ENCODE measurements at regions not wholly inside any gene's neighbourhood (a gene's known extent, or its start where the extent isn't known, plus 50 kb on each side); places are given as distances from the start of the nearest gene placed in this dataset.

GRCh38 chr13:39134574-39134973, 96.3 kb downstream of the NHLRC3 start:
- no peak overlapping the region for H3K27ac ChIP-seq
- TF ChIP-seq CTCF (conservative IDR thresholded peaks at IDR 0.05), result no peak

GRCh38 chr13:39144391-39144790, 106.1 kb downstream of the NHLRC3 start:
- H3K27ac ChIP-seq, result no peak overlapping the region
- TF ChIP-seq CTCF (conservative IDR thresholded peaks at IDR 0.05), result no peak

- no peak overlapping the region for H3K27ac ChIP-seq
- peak; percentile 89 for TF ChIP-seq CTCF (conservative IDR thresholded peaks at IDR 0.05)
Observed at GRCh38 chr13:39144941-39145533, 106.8 kb downstream of the NHLRC3 start.

- no peak for TF ChIP-seq CTCF (conservative IDR thresholded peaks at IDR 0.05)
- H3K27ac ChIP-seq, result no peak overlapping the region
Observed at GRCh38 chr13:39148513-39148961, 110.3 kb downstream of the NHLRC3 start.

- TF ChIP-seq CTCF (conservative IDR thresholded peaks at IDR 0.05), result no peak
- no peak overlapping the region for H3K27ac ChIP-seq
Observed at GRCh38 chr13:39149896-39150295, 111.6 kb downstream of the NHLRC3 start.

- TF ChIP-seq CTCF (conservative IDR thresholded peaks at IDR 0.05), result no peak
- no peak overlapping the region for H3K27ac ChIP-seq
Observed at GRCh38 chr13:39154041-39154440, 115.8 kb downstream of the NHLRC3 start.

- TF ChIP-seq CTCF (conservative IDR thresholded peaks at IDR 0.05), result no peak
- H3K27ac ChIP-seq, result no peak overlapping the region
Observed at GRCh38 chr13:39159393-39159792, 121.1 kb downstream of the NHLRC3 start.
